ENCODE measurements at regions not wholly inside any gene's neighbourhood (a gene's known extent, or its start where the extent isn't known, plus 50 kb on each side); places are given as distances from the start of the nearest gene placed in this dataset.

DNA sequence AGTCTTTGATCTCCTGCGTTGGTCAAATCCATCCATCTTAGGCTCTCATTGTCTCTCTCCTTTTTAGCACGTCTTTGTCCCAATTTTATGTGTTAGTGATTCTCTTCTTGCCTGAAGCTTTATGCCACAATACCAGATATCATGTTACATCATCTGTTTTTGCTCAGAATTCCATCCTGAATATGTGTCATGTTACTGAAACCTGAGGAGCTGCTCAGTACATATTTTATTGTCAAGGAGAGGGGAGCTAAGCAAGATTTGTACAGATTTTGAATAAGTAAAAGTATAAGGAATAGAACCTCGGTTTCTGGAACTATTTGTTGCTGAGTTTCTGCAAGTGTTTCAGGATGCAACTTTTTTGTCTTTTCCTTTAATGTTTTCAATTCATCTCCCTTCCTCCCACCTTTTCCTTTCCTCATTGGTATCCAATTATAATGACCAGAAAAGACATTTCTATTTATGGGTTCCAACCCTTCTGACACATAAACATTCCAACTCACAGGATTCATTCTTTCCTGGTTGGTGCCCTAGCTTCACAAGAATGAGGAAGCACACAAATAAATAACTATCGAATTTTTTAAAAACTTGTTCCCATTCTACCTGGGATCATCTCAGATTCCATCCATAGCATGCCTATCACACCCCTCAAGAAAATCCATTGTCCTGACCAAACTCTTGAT lies 291.8 kb downstream of the CRPPA start:
- TF ChIP-seq CTCF (IDR thresholded peaks at IDR 0.05 in 4 of 5, conservative IDR thresholded peaks at IDR 0.05 in 1 of 5) = no peak
- no peak for TF ChIP-seq POLR2A (IDR thresholded peaks at IDR 0.05)
